K562 (cell line): ENCODE measurements at regions not wholly inside any gene's neighbourhood (a gene's known extent, or its start where the extent isn't known, plus 50 kb on each side); places are given as distances from the start of the nearest gene placed in this dataset.

Experiments
- ATAC-seq: fragments of 200-7000 bp; cut with Tn5 transposase; 3 replicates; pipeline ENCODE4 v1.9.1; 2020; ENCODE audit warnings: moderate library complexity
- BruUV-seq: library from RNA; stranded (reverse); fragments of 400-500 nt; replicated peaks from 2 replicates; lab custom pipeline; 2021; lab: Mats Ljungman, UMichigan
- CTCF ChIA-PET: fragments of 300-600 bp; formaldehyde crosslinking; extraction: SDS; loops from one replicate; lab custom pipeline; 2021; ENCODE audit warnings: low intra/inter-chr PET ratio; lab: Yijun Ruan, JAX
- POLR2A ChIA-PET: fragments of 300-600, 350-650 bp; sonication (Branson Sonifier 250); formaldehyde crosslinking; extraction: SDS; loops from one replicate; lab custom pipeline; 2021; ENCODE audit warnings: antibody characterized with exemption, inconsistent platforms; lab: Yijun Ruan, JAX
- DNase-seq, 4 experiments: peaks; one replicate each; pipeline versions ENCODE4 v3.0.0 to v3.0.0-alpha.2; 2011 to 2018; ENCODE audit warnings: low spot score in 3 of 4, mixed read lengths in 3 of 4; ENCODE audit errors: extremely low read depth in 1 of 4
- FAIRE-seq: peaks from 2 replicates; lab custom pipeline; 2011; peaks lifted over from hg19 to GRCh38; lab: Jason Lieb, UNC
- H2AFZ ChIP-seq: 2 replicates; pipeline ENCODE4 v1.6.0; 2011; ENCODE audit warnings: low read depth, low read length, control low read depth, inconsistent platforms
- H3K27ac ChIP-seq: fragments of 200-600 bp; 3 replicates; pipeline ENCODE4 v1.8.0; 2011; ENCODE audit warnings: low read depth, mild to moderate bottlenecking, control low read depth, inconsistent platforms, low read length, moderate library complexity, mixed read lengths; ENCODE audit errors: extremely low read depth
- H3K27me3 ChIP-seq, 2 experiments: fragments of 300-600 bp in 1 of 2; 2 replicates in 1 of 2; 3 replicates in 1 of 2; pipeline versions ENCODE4 v1.6.0 to v1.8.0; 2011; ENCODE audit warnings: inconsistent platforms in 2 of 2, low read length in 2 of 2, mild to moderate bottlenecking in 1 of 2, mixed read lengths in 1 of 2, moderate library complexity in 1 of 2; ENCODE audit not compliant: control insufficient read depth in 2 of 2, insufficient read depth in 2 of 2
- H3K36me3 ChIP-seq: fragments of 300-600 bp; 3 replicates; pipeline ENCODE4 v1.8.0; 2011; ENCODE audit warnings: mild to moderate bottlenecking, low read length, inconsistent platforms; ENCODE audit not compliant: control insufficient read depth, insufficient read depth
- H3K4me1 ChIP-seq, 2 experiments: fragments of 200-600 bp in 1 of 2; replicated peaks in 1 of 2; 2 replicates in 1 of 2; 3 replicates in 1 of 2; pipeline versions ENCODE4 v1.5.1 to v1.8.0; 2011; ENCODE audit warnings: inconsistent platforms in 2 of 2, low read length in 2 of 2, mild to moderate bottlenecking in 1 of 2, mixed read lengths in 1 of 2, moderate library complexity in 1 of 2; ENCODE audit not compliant: control insufficient read depth in 2 of 2, insufficient read depth in 2 of 2
- H3K4me2 ChIP-seq: 2 replicates; pipeline ENCODE4 v1.6.1; 2011; ENCODE audit warnings: low read length, control low read depth, inconsistent platforms, mixed read lengths; ENCODE audit not compliant: insufficient read depth
- H3K4me3 ChIP-seq: fragments of 200-600 bp; sonication (generic), shearing (Covaris generic); 2 replicates; pipeline ENCODE4 v1.5.1; 2016; ENCODE audit warnings: control low read depth, inconsistent platforms
- H3K79me2 ChIP-seq: fragments of 200-600 bp; 3 replicates; pipeline ENCODE4 v1.8.0; 2011; ENCODE audit warnings: low read length, inconsistent platforms; ENCODE audit not compliant: control insufficient read depth, insufficient read depth
- H3K9ac ChIP-seq, 2 experiments: 2 replicates each; pipeline versions ENCODE4 v1.6.0 to v1.6.1; 2011; ENCODE audit warnings: low read depth in 2 of 2, low read length in 2 of 2, control low read depth in 1 of 2, inconsistent platforms in 1 of 2, mild to moderate bottlenecking in 1 of 2, mixed read lengths in 1 of 2; ENCODE audit not compliant: insufficient read depth in 1 of 2
- H3K9me1 ChIP-seq: one replicate; pipeline ENCODE4 v1.6.0; 2011; ENCODE audit warnings: inconsistent platforms, mild to moderate bottlenecking, low read length, moderate library complexity; ENCODE audit not compliant: control insufficient read depth, insufficient read depth
- H3K9me3 ChIP-seq: replicated peaks from 2 replicates; pipeline ENCODE4 v1.5.1; 2011; ENCODE audit warnings: low read depth, low read length, inconsistent platforms; ENCODE audit not compliant: control insufficient read depth, insufficient read depth
- H4K20me1 ChIP-seq: replicated peaks from 2 replicates; pipeline ENCODE4 v1.6.1; 2011; ENCODE audit warnings: low read length, inconsistent platforms, mixed read lengths; ENCODE audit not compliant: control insufficient read depth, insufficient read depth
- KAT2B ChIP-seq: IDR thresholded peaks from one replicate; pipeline ENCODE4 v1.6.1; 2012; ENCODE audit warnings: low read depth, mild to moderate bottlenecking, control low read depth, inconsistent platforms, low read length, moderate library complexity
- NFIC ChIP-seq: fragments of 450-650 bp; IDR thresholded peaks from 2 replicates; pipeline ENCODE4 v1.6.1; 2017; ENCODE audit warnings: mild to moderate bottlenecking, inconsistent platforms
- NRF1 ChIP-seq, 2 experiments: fragments of 450-650 bp; IDR thresholded peaks in 1 of 2; conservative IDR thresholded peaks in 1 of 2; 2 replicates each; pipeline ENCODE4 v1.6.1; 2014; ENCODE audit warnings: mild to moderate bottlenecking in 2 of 2
- SAP30 ChIP-seq: fragments of 200-600 bp; sonication (generic); IDR thresholded peaks from 2 replicates; pipeline ENCODE4 v1.6.1; 2012; ENCODE audit warnings: borderline replicate concordance, low read depth, mild to moderate bottlenecking, moderate library complexity, low read length, control low read depth, inconsistent platforms; ENCODE audit not compliant: insufficient read depth, poor library complexity, severe bottlenecking
- WGBS: fragments of 100-300 bp; shearing (Covaris generic); methylation state at CpG from one replicate; pipeline ENCODE4 v1.1.6; 2016; ENCODE audit warnings: low coverage, mixed read lengths; ENCODE audit not compliant: insufficient coverage; ENCODE audit errors: missing lambda C conversion rate; 5-methylcytosine and 5-hydroxymethylcytosine counted together
- in situ Hi-C: fragments of 300-500 bp; cut with MboI; formaldehyde crosslinking; loops from 4 replicates; pipeline ENCODE4 v1.15.0; 2018; ENCODE audit warnings: inconsistent platforms, mixed read lengths
- intact Hi-C: fragments of 100-400 bp; cut with micrococcal nuclease; formaldehyde crosslinking; loops from 2 replicates; pipeline ENCODE4 v1.14.2; 2022
- TF ChIP-seq, protein P1 (sequence below): fragments of 450-650 bp; IDR thresholded peaks from 2 replicates; pipeline ENCODE4 v1.6.1; 2018; ENCODE audit not compliant: partially characterized antibody
- TF ChIP-seq, protein P2 (sequence below), 2 experiments: IDR thresholded peaks; 2 replicates each; pipeline ENCODE4 v1.6.1; 2011; ENCODE audit warnings: borderline replicate concordance in 1 of 2, control low read depth in 1 of 2, low read depth in 1 of 2, low read length in 1 of 2, mild to moderate bottlenecking in 1 of 2, mixed read lengths in 1 of 2, moderate library complexity in 1 of 2; ENCODE audit not compliant: insufficient read depth in 1 of 2, insufficient read length in 1 of 2, poor library complexity in 1 of 2, severe bottlenecking in 1 of 2; ENCODE audit errors: extremely low read depth in 1 of 2
- TF ChIP-seq, protein P3 (sequence below): fragments of 450-650 bp; IDR thresholded peaks from 2 replicates; pipeline ENCODE4 v1.6.1; 2016

DNA sequence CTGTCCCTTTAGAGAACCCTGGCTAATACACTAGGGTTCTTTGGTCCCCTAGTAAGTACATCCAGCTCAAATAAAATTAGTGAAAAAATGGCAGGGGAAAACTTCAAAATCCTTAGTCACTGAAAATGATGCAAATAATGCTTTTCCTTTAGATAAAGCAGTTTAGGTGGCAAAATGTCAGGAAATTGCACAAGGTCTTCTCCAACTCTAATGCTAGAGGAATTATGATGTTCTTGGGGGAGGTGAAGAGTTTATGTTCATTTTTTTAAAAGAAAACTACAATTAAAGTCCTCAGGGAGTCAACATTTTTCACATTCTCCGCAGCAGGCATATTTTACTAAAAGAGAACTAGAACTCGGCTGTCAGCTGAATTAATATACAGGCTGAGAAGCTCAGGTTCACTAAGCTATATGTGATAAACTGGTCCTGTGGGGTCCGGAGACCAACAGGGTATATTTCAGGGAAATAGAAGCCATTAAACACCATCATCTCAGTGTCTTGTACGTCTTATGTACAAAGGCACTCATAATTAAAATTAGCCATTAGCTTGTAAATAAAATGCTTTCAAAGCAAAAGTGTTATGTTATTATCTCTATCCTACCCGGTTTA lies 1164.7 kb upstream of the AUTS2 start (continued):
- TF ChIP-seq, protein P1, sequence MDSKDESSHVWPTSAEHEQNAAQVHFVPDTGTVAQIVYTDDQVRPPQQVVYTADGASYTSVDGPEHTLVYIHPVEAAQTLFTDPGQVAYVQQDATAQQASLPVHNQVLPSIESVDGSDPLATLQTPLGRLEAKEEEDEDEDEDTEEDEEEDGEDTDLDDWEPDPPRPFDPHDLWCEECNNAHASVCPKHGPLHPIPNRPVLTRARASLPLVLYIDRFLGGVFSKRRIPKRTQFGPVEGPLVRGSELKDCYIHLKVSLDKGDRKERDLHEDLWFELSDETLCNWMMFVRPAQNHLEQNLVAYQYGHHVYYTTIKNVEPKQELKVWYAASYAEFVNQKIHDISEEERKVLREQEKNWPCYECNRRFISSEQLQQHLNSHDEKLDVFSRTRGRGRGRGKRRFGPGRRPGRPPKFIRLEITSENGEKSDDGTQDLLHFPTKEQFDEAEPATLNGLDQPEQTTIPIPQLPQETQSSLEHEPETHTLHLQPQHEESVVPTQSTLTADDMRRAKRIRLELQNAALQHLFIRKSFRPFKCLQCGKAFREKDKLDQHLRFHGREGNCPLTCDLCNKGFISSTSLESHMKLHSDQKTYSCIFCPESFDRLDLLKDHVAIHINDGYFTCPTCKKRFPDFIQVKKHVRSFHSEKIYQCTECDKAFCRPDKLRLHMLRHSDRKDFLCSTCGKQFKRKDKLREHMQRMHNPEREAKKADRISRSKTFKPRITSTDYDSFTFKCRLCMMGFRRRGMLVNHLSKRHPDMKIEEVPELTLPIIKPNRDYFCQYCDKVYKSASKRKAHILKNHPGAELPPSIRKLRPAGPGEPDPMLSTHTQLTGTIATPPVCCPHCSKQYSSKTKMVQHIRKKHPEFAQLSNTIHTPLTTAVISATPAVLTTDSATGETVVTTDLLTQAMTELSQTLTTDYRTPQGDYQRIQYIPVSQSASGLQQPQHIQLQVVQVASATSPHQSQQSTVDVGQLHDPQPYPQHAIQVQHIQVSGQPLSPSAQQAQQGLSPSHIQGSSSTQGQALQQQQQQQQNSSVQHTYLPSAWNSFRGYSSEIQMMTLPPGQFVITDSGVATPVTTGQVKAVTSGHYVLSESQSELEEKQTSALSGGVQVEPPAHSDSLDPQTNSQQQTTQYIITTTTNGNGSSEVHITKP = no peak
- TF ChIP-seq SAP30 = no peak

DNA sequence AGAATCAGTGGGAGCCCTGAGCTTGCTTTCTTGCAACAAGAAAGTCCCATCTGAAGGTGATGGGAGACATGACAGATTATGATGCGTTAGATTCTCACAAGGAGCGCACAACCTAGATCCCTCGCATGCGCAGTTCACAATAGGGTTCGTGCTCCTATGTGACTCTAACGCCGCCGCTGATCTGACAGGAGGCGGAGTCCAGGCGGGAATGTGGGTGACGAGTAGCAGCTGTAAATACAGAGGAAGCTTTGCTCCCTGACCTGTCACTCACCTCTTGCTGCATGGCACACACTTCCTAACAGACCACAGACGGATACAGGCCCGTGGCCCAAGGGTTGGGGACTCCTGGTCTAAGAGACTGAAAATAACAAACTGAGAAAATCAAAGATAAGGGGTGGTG lies 1163.4 kb upstream of the AUTS2 start:
- Histone ChIP-seq H3K4me2 (no peak overlapping the region), H3K4me3 (no peak overlapping the region), H3K79me2 (no peaks in the 10 kb centered on the region), H3K27me3 (no peaks in the 10 kb centered on the region), H3K27ac (no peak overlapping the region), H3K9me3 (no peaks in the 10 kb centered on the region), H3K36me3 (no peaks in the 10 kb centered on the region), H2AFZ (no peak overlapping the region), H3K4me1 (no peaks in the 10 kb centered on the region), H3K9ac (no peak overlapping the region), H4K20me1 (no peaks in the 10 kb centered on the region), H3K9me1 (no peaks in the 10 kb centered on the region)
- DNase-seq = no peak
- ChIA-PET CTCF (no interaction called here), POLR2A (no interaction called here)
- no TSS peak for BruUV-seq
- in situ Hi-C loops (no loop called here), intact Hi-C loops (no loop called here)
- WGBS = 8% methylated on average over 13 of the region's 13 CpGs
- FAIRE-seq = no peak
- no peak for ATAC-seq
- TF ChIP-seq, protein P2, sequence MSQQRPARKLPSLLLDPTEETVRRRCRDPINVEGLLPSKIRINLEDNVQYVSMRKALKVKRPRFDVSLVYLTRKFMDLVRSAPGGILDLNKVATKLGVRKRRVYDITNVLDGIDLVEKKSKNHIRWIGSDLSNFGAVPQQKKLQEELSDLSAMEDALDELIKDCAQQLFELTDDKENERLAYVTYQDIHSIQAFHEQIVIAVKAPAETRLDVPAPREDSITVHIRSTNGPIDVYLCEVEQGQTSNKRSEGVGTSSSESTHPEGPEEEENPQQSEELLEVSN (IDR thresholded peaks at IDR 0.05; ENCODE audit: borderline replicate concordance in 1 of 2, extremely low read depth in 1 of 2, insufficient read depth in 1 of 2, insufficient read length in 1 of 2, low read depth in 1 of 2, low read length in 1 of 2, poor library complexity in 1 of 2, severe bottlenecking in 1 of 2) = no peak
- TF ChIP-seq NRF1 (conservative IDR thresholded peaks at IDR 0.05 in 1 of 2, IDR thresholded peaks at IDR 0.05 in 1 of 2) = peak; percentile 61 to 70
- no peak for TF ChIP-seq KAT2B
- TF ChIP-seq NFIC = no peak
- TF ChIP-seq, protein P3, sequence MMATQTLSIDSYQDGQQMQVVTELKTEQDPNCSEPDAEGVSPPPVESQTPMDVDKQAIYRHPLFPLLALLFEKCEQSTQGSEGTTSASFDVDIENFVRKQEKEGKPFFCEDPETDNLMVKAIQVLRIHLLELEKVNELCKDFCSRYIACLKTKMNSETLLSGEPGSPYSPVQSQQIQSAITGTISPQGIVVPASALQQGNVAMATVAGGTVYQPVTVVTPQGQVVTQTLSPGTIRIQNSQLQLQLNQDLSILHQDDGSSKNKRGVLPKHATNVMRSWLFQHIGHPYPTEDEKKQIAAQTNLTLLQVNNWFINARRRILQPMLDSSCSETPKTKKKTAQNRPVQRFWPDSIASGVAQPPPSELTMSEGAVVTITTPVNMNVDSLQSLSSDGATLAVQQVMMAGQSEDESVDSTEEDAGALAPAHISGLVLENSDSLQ = 0 out of 2 replicates have a peak, but pooled peaks have one; percentile 28
